Loucy (cell line): ENCODE measurements at regions not wholly inside any gene's neighbourhood (a gene's known extent, or its start where the extent isn't known, plus 50 kb on each side); places are given as distances from the start of the nearest gene placed in this dataset.
A peak's percentile ranks its signal among the peaks of the same experiment; 100 is the strongest.

Experiments
- H2AFZ ChIP-seq: fragments of 200-600 bp; sonication (generic); 2 replicates; pipeline ENCODE4 v1.6.0; 2016; ENCODE audit warnings: antibody characterized with exemption, mild to moderate bottlenecking, low read length, moderate library complexity
- H3F3A ChIP-seq: fragments of 200-600 bp; 2 replicates; pipeline ENCODE4 v1.6.0; 2016; ENCODE audit warnings: antibody characterized with exemption, low read depth, mild to moderate bottlenecking
- H3K27me3 ChIP-seq: fragments of 200-600 bp; sonication (generic); 2 replicates; pipeline ENCODE4 v1.6.1; 2014; ENCODE audit warnings: low read length, mild to moderate bottlenecking; ENCODE audit not compliant: insufficient read depth, poor library complexity, severe bottlenecking
- H3K36me3 ChIP-seq: fragments of 200-600 bp; sonication (generic); 2 replicates; pipeline ENCODE4 v1.6.1; 2016; ENCODE audit warnings: low read length; ENCODE audit not compliant: insufficient read depth
- H3K4me1 ChIP-seq: fragments of 200-600 bp; sonication (generic); 2 replicates; pipeline ENCODE4 v1.5.1; 2014; ENCODE audit warnings: low read length, mild to moderate bottlenecking; ENCODE audit not compliant: insufficient read depth, poor library complexity, severe bottlenecking
- H3K4me2 ChIP-seq: fragments of 200-600 bp; sonication (generic); 2 replicates; pipeline ENCODE4 v1.6.0; 2014; ENCODE audit warnings: antibody characterized with exemption, low read length, low read depth, mild to moderate bottlenecking; ENCODE audit not compliant: poor library complexity, severe bottlenecking
- H3K4me3 ChIP-seq: fragments of 200-600 bp; sonication (generic); 2 replicates; pipeline ENCODE4 v1.5.1; 2014; ENCODE audit warnings: low read length, mild to moderate bottlenecking, mixed read lengths; ENCODE audit not compliant: poor library complexity, severe bottlenecking
- H3K79me2 ChIP-seq: fragments of 200-600 bp; sonication (generic); 2 replicates; pipeline ENCODE4 v1.6.1; 2014; ENCODE audit warnings: low read length; ENCODE audit not compliant: insufficient read depth
- H3K9ac ChIP-seq: fragments of 200-600 bp; sonication (generic); 2 replicates; pipeline ENCODE4 v1.6.0; 2014; ENCODE audit warnings: mild to moderate bottlenecking, low read depth, low read length, moderate library complexity; ENCODE audit not compliant: poor library complexity, severe bottlenecking
- H3K9me2 ChIP-seq: fragments of 200-600 bp; sonication (generic); replicated peaks from 2 replicates; pipeline ENCODE4 v1.6.1; 2016; ENCODE audit warnings: low read depth, low read length, mixed read lengths
- H3K9me3 ChIP-seq: fragments of 200-600 bp; sonication (generic); 2 replicates; pipeline ENCODE4 v1.6.1; 2014; ENCODE audit warnings: mild to moderate bottlenecking, antibody characterized with exemption, low read length, low read depth; ENCODE audit not compliant: insufficient read depth
- H4K20me1 ChIP-seq: fragments of 200-600 bp; sonication (generic); 2 replicates; pipeline ENCODE4 v1.6.0; 2014; ENCODE audit warnings: antibody characterized with exemption, low read length, mild to moderate bottlenecking; ENCODE audit not compliant: insufficient read depth, poor library complexity, severe bottlenecking
- CTCF ChIP-seq: fragments of 200-600 bp; sonication (generic); conservative IDR thresholded peaks from 2 replicates; pipeline ENCODE4 v1.5.1; 2014; ENCODE audit warnings: mild to moderate bottlenecking, antibody characterized with exemption, low read length
- EZH2phosphoT487 ChIP-seq: fragments of 200-600 bp; IDR thresholded peaks from 2 replicates; pipeline ENCODE4 v1.6.1; 2018; ENCODE audit warnings: antibody characterized with exemption, mild to moderate bottlenecking, moderate library complexity, borderline replicate concordance

- Histone ChIP-seq H3K27me3 (no peaks in the 10 kb centered on the region), H2AFZ (no peak overlapping the region), H3K4me2 (no peak overlapping the region), H4K20me1 (no peaks in the 10 kb centered on the region), H3K9me2 (no peaks in the 10 kb centered on the region), H3F3A (no peaks in the 10 kb centered on the region), H3K36me3 (no peaks in the 10 kb centered on the region), H3K4me3 (no peak overlapping the region), H3K4me1 (peaks cover 8% of the 10 kb centered on the region), H3K9me3 (no peaks in the 10 kb centered on the region), H3K79me2 (no peaks in the 10 kb centered on the region), H3K9ac (no peak overlapping the region)
- no peak for TF ChIP-seq EZH2phosphoT487
- TF ChIP-seq CTCF = no peak
These were observed 68.8 kb upstream of the ZNF599 start for GRCh38 chr19:34841780-34842179.

GRCh38 chr19:34838753-34839431, 65.9 kb upstream of the ZNF599 start:
- Histone ChIP-seq H3K79me2 (no peaks in the 10 kb centered on the region), H4K20me1 (no peaks in the 10 kb centered on the region), H3K4me1 (peaks cover 8% of the 10 kb centered on the region), H3K4me3 (no peak overlapping the region), H3K36me3 (no peaks in the 10 kb centered on the region), H2AFZ (no peak overlapping the region), H3K9me3 (no peaks in the 10 kb centered on the region), H3K9ac (no peak overlapping the region), H3K9me2 (no peaks in the 10 kb centered on the region), H3K27me3 (no peaks in the 10 kb centered on the region), H3K4me2 (no peak overlapping the region), H3F3A (no peaks in the 10 kb centered on the region)
- no peak for TF ChIP-seq CTCF
- TF ChIP-seq EZH2phosphoT487 = no peak

GRCh38 chr19:34838248-34838647, 65.2 kb upstream of the ZNF599 start:
- Histone ChIP-seq H3K27me3 (no peaks in the 10 kb centered on the region), H3K9ac (no peak overlapping the region), H3K4me1 (peaks cover 8% of the 10 kb centered on the region), H2AFZ (no peak overlapping the region), H4K20me1 (no peaks in the 10 kb centered on the region), H3K4me2 (no peak overlapping the region), H3K79me2 (no peaks in the 10 kb centered on the region), H3K9me2 (no peaks in the 10 kb centered on the region), H3F3A (no peaks in the 10 kb centered on the region), H3K9me3 (no peaks in the 10 kb centered on the region), H3K4me3 (no peak overlapping the region), H3K36me3 (no peaks in the 10 kb centered on the region)
- peak; percentile 56 for TF ChIP-seq CTCF
- no peak for TF ChIP-seq EZH2phosphoT487
